K562 (cell line): ENCODE measurements at regions not wholly inside any gene's neighbourhood (a gene's known extent, or its start where the extent isn't known, plus 50 kb on each side); places are given as distances from the start of the nearest gene placed in this dataset.

Experiments used
- ARID1B ChIP-seq: fragments of 450-650 bp; IDR thresholded peaks from 2 replicates; pipeline ENCODE4 v1.6.1; 2016; ENCODE audit warnings: antibody characterized with exemption, mild to moderate bottlenecking, inconsistent platforms
- BRCA1 ChIP-seq, 2 experiments: fragments of 450-650 bp in 1 of 2; sonication (generic) in 1 of 2; formaldehyde crosslinking in 1 of 2; IDR thresholded peaks; 2 replicates each; pipeline versions ENCODE4 v1.5.0 to v1.6.1; 2017 to 2020; ENCODE audit warnings: mild to moderate bottlenecking in 1 of 2, missing genetic modification reagents in 1 of 2
- CBFA2T2 ChIP-seq: fragments of 450-650 bp; conservative IDR thresholded peaks from 2 replicates; pipeline ENCODE4 v1.6.1; 2017; ENCODE audit warnings: mild to moderate bottlenecking
- CBFA2T3 ChIP-seq: fragments of 450-650 bp; IDR thresholded peaks from 2 replicates; pipeline ENCODE4 v1.6.1; 2017
- ETS2 ChIP-seq: IDR thresholded peaks from 2 replicates; pipeline ENCODE4 v1.6.1; 2016; ENCODE audit warnings: borderline replicate concordance, missing genetic modification characterization, mild to moderate bottlenecking, moderate library complexity, missing compliant biosample characterization; ENCODE audit not compliant: poor library complexity, severe bottlenecking
- HMGN3 ChIP-seq: IDR thresholded peaks from 2 replicates; pipeline ENCODE4 v1.6.1; 2011; ENCODE audit warnings: borderline replicate concordance, low read depth, mild to moderate bottlenecking, mixed read lengths, low read length; ENCODE audit not compliant: insufficient read length; ENCODE audit errors: extremely low read depth
- NFIC ChIP-seq: fragments of 450-650 bp; IDR thresholded peaks from 2 replicates; pipeline ENCODE4 v1.6.1; 2017; ENCODE audit warnings: mild to moderate bottlenecking, inconsistent platforms
- NR2F6 ChIP-seq: fragments of 450-650 bp; formaldehyde crosslinking; IDR thresholded peaks from 2 replicates; pipeline ENCODE4 v1.4.0; 2020; ENCODE audit warnings: mild to moderate bottlenecking
- SMAD1 ChIP-seq: fragments of 150-350 bp; IDR thresholded peaks from 2 replicates; pipeline ENCODE4 v1.6.1; 2014; ENCODE audit warnings: low read length, low read depth; ENCODE audit not compliant: partially characterized antibody
- SMARCA5 ChIP-seq: fragments of 450-650 bp; IDR thresholded peaks from 2 replicates; pipeline ENCODE4 v1.6.1; 2016
- TAL1 ChIP-seq: fragments of 450-650 bp; IDR thresholded peaks from 2 replicates; pipeline ENCODE4 v1.6.1; 2016; ENCODE audit warnings: mild to moderate bottlenecking
- TCF3 ChIP-seq: sonication (generic); formaldehyde crosslinking; IDR thresholded peaks from 2 replicates; pipeline ENCODE4 v1.4.0; 2020; ENCODE audit warnings: mild to moderate bottlenecking, missing genetic modification reagents
- ZBTB8A ChIP-seq: fragments of 450-650 bp; IDR thresholded peaks from 2 replicates; pipeline ENCODE4 v1.6.1; 2018; ENCODE audit warnings: mild to moderate bottlenecking, moderate library complexity; ENCODE audit not compliant: partially characterized antibody
- ZNF445 ChIP-seq: fragments of 250-450 bp; sonication (Bioruptor Pico); IDR thresholded peaks from 2 replicates; pipeline ENCODE4 v1.4.0; 2020; ENCODE audit warnings: low read depth, mild to moderate bottlenecking, moderate library complexity
- ZNF586 ChIP-seq: fragments of 450-650 bp; formaldehyde crosslinking; conservative IDR thresholded peaks from 2 replicates; pipeline ENCODE4 v1.4.0; 2020; ENCODE audit warnings: mild to moderate bottlenecking, moderate library complexity
- ZNF77 ChIP-seq: fragments of 250-450 bp; sonication (Bioruptor Pico); IDR thresholded peaks from 2 replicates; pipeline ENCODE4 v1.5.0; 2020
- TF ChIP-seq, protein P1 (sequence below): sonication (generic); formaldehyde crosslinking; IDR thresholded peaks from 2 replicates; pipeline ENCODE4 v1.8.1; 2023; ENCODE audit warnings: mild to moderate bottlenecking, missing genetic modification reagents
- TF ChIP-seq, protein P2 (sequence below): sonication (generic); IDR thresholded peaks from 2 replicates; pipeline ENCODE4 v1.6.1; 2016
- TF ChIP-seq, protein P3 (sequence below): sonication (generic); formaldehyde crosslinking; IDR thresholded peaks from 2 replicates; pipeline ENCODE4 v1.4.0; 2020; ENCODE audit warnings: mild to moderate bottlenecking, missing genetic modification reagents

DNA sequence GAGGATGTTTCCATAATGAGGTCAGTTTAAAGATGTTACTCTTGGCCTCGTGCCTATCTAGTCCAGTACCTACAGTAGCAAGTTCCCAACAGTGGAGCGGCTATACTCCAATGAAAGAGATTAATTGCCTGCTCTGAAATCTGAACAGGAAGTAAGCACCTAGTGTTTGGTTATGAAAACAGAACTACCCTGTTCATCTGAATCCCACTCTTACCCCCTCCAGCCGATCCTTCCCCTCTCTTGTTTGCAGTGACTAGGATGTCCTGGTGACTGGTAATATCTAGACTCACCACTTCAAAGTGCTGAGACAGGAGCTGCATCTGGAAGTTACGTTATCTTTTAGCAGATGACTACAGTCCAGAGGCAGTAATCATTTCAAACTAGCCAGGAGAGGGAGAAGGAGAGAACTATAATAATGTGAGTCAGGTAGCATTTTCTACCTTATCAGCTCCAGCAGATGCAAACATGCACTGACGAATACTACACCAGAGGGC, 666.7 kb upstream of the NRP1 start (continued):
- TF ChIP-seq SMARCA5 (no peak), NFIC (no peak), TAL1 (peak; percentile 46; the same call in 1 of the 2 replicates), SMAD1 (no peak), ETS2 (tag) (no peak), ARID1B (peak; percentile 59), NR2F6 (CRISPR knock-in tag) (no peak), ZNF586 (CRISPR knock-in tag) (no peak), TCF3 (CRISPR knock-in tag) (peak; percentile 58), HMGN3 (no peak), ZBTB8A (no peak), ZNF77 (CRISPR knock-in tag) (no peak), CBFA2T3 (peak; percentile 80), ZNF445 (CRISPR knock-in tag) (no peak), BRCA1 (IDR thresholded peaks at IDR 0.05) (no peak), BRCA1 (CRISPR knock-in tag; IDR thresholded peaks at IDR 0.05) (no peak), CBFA2T2 (peak; percentile 72)
- TF ChIP-seq, protein P1, sequence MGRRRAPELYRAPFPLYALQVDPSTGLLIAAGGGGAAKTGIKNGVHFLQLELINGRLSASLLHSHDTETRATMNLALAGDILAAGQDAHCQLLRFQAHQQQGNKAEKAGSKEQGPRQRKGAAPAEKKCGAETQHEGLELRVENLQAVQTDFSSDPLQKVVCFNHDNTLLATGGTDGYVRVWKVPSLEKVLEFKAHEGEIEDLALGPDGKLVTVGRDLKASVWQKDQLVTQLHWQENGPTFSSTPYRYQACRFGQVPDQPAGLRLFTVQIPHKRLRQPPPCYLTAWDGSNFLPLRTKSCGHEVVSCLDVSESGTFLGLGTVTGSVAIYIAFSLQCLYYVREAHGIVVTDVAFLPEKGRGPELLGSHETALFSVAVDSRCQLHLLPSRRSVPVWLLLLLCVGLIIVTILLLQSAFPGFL (CRISPR knock-in tag) = no peak
- TF ChIP-seq, protein P2, sequence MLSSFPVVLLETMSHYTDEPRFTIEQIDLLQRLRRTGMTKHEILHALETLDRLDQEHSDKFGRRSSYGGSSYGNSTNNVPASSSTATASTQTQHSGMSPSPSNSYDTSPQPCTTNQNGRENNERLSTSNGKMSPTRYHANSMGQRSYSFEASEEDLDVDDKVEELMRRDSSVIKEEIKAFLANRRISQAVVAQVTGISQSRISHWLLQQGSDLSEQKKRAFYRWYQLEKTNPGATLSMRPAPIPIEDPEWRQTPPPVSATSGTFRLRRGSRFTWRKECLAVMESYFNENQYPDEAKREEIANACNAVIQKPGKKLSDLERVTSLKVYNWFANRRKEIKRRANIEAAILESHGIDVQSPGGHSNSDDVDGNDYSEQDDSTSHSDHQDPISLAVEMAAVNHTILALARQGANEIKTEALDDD = peak; percentile 86; the same call in 1 of the 2 replicates
- TF ChIP-seq, protein P3, sequence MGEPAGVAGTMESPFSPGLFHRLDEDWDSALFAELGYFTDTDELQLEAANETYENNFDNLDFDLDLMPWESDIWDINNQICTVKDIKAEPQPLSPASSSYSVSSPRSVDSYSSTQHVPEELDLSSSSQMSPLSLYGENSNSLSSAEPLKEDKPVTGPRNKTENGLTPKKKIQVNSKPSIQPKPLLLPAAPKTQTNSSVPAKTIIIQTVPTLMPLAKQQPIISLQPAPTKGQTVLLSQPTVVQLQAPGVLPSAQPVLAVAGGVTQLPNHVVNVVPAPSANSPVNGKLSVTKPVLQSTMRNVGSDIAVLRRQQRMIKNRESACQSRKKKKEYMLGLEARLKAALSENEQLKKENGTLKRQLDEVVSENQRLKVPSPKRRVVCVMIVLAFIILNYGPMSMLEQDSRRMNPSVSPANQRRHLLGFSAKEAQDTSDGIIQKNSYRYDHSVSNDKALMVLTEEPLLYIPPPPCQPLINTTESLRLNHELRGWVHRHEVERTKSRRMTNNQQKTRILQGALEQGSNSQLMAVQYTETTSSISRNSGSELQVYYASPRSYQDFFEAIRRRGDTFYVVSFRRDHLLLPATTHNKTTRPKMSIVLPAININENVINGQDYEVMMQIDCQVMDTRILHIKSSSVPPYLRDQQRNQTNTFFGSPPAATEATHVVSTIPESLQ = no peak
